ENCODE measurements at regions not wholly inside any gene's neighbourhood (a gene's known extent, or its start where the extent isn't known, plus 50 kb on each side); places are given as distances from the start of the nearest gene placed in this dataset.
"Not testable (repeated sequence)": the region's sequence is repeated elsewhere in the genome, so short reads cannot be mapped to it uniquely, and the experiment has no call there.

DNA sequence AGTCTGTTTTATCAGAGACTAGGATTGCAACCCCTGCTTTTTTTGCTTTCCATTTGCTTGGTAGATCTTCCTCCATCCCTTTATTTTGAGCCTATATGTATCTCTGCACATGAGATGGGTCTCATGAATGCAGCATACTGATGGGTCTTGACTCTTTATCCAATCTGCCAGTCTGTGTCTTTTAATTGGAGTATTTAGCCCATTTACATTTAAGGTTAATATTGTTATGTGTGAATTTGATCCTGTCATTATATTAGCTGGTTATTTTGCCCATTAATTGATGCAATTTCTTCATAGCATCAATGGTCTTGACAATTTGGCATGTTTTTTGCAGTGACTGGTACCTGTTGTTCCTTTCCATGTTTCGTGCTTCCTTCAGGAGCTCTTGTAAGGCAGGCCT is 161.7 kb downstream of the GDAP2 start:
- Mint-ChIP-seq H3K27me3 (peaks cover 15 to 49% (median 18%) of the 10 kb centered on the region in 5 donors), H3K36me3 (peaks cover 0 to 30% (median 27%) of the 10 kb centered on the region in 3 donors), H3K9me3 (peaks cover 15 to 56% (median 35%) of the 10 kb centered on the region in 9 donors)
- DNase-seq, ATAC-seq, H3K27ac Mint-ChIP-seq, H3K4me1 Mint-ChIP-seq, POLR2A ChIA-PET, H3K4me3 Mint-ChIP-seq: not testable (repeated sequence)

GRCh38 chr1:117770981-117771531 is 158.4 kb downstream of the GDAP2 start:
- peaks cover 0 to 30% (median 29%) of the 10 kb centered on the region in 3 donors for H3K36me3 Mint-ChIP-seq
- H3K27me3 Mint-ChIP-seq = peaks cover 18 to 57% (median 23%) of the 10 kb centered on the region in 5 donors
- H3K4me3 Mint-ChIP-seq = no peak overlapping the region
- POLR2A ChIA-PET = no interaction called here
- DNase-seq (no peak), ATAC-seq (no peak)
- H3K27ac Mint-ChIP-seq = no peak overlapping the region
- peaks cover 15 to 63% (median 40%) of the 10 kb centered on the region in 9 donors for H3K9me3 Mint-ChIP-seq
- H3K4me1 Mint-ChIP-seq = no peaks in the 10 kb centered on the region

GRCh38 chr1:117779364-117779763 is 150.1 kb downstream of the GDAP2 start:
- H3K27ac Mint-ChIP-seq = no peak overlapping the region
- peaks cover 0 to 2% (median 0%) of the 10 kb centered on the region in 9 donors for H3K9me3 Mint-ChIP-seq
- POLR2A ChIA-PET = no interaction called here
- peaks cover 0 to 2% (median 0%) of the 10 kb centered on the region in 3 donors for H3K36me3 Mint-ChIP-seq
- H3K4me1 Mint-ChIP-seq = no peaks in the 10 kb centered on the region
- no peak overlapping the region for H3K4me3 Mint-ChIP-seq
- DNase-seq = no peak
- ATAC-seq = no peak
- peaks cover 5 to 35% (median 12%) of the 10 kb centered on the region in 5 donors for H3K27me3 Mint-ChIP-seq

DNA sequence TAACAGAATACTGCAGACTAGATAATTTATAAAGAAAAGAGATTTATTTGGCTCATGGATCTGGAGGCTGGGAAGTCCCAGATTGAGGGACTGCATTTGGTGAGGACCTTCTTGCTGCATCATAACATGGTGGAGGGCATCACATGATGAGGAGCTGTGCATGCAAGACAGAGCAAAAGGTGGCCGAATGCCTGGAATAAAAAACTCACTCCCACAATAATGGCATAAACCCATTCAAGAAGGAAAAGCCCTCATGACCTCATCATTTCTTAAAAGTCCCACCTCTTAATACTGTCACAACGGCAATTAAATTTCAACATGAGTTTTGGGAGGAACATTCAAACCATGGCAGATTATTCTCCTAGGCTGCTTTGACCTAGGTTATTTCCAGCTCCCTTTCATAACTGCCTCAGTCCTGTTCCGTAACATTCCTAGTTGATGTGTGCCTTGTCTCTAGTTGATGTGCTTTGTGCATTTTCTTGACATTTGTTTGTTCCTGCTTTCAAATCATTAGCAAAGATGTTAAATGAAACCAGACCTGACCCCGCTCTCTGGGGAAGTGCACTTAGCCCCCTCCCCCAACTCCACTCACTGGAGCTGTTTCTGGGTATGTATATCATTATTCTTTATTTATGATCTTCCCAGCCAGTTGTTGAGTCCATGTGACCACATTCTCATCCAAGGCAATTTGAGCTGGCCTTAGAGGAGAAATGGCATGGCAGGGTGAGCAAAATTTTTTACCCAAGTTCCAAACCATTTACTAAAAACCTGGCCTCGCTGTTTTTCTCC is 148.5 kb downstream of the GDAP2 start:
- no peak for DNase-seq
- Mint-ChIP-seq H3K4me3 (no peak overlapping the region), H3K27me3 (peaks cover 3 to 35% (median 12%) of the 10 kb centered on the region in 5 donors), H3K9me3 (peaks cover 0 to 3% (median 0%) of the 10 kb centered on the region in 9 donors), H3K4me1 (peaks cover 0 to 6% (median 4%) of the 10 kb centered on the region in 4 donors), H3K36me3 (peaks cover 0 to 1% (median 0%) of the 10 kb centered on the region in 3 donors), H3K27ac (no peak overlapping the region)
- POLR2A ChIA-PET = no interaction called here
- no peak for ATAC-seq

GRCh38 chr1:117782056-117782455 is 147.4 kb downstream of the GDAP2 start:
- no peak overlapping the region for H3K27ac Mint-ChIP-seq
- H3K4me1 Mint-ChIP-seq = peaks cover 0 to 6% (median 4%) of the 10 kb centered on the region in 4 donors
- peaks cover 0 to 3% (median 0%) of the 10 kb centered on the region in 9 donors for H3K9me3 Mint-ChIP-seq
- peaks cover 3 to 35% (median 11%) of the 10 kb centered on the region in 5 donors for H3K27me3 Mint-ChIP-seq
- POLR2A ChIA-PET = no interaction called here
- no peak overlapping the region for H3K4me3 Mint-ChIP-seq
- H3K36me3 Mint-ChIP-seq = no peaks in the 10 kb centered on the region
- ATAC-seq = no peak
- DNase-seq = no peak

DNA sequence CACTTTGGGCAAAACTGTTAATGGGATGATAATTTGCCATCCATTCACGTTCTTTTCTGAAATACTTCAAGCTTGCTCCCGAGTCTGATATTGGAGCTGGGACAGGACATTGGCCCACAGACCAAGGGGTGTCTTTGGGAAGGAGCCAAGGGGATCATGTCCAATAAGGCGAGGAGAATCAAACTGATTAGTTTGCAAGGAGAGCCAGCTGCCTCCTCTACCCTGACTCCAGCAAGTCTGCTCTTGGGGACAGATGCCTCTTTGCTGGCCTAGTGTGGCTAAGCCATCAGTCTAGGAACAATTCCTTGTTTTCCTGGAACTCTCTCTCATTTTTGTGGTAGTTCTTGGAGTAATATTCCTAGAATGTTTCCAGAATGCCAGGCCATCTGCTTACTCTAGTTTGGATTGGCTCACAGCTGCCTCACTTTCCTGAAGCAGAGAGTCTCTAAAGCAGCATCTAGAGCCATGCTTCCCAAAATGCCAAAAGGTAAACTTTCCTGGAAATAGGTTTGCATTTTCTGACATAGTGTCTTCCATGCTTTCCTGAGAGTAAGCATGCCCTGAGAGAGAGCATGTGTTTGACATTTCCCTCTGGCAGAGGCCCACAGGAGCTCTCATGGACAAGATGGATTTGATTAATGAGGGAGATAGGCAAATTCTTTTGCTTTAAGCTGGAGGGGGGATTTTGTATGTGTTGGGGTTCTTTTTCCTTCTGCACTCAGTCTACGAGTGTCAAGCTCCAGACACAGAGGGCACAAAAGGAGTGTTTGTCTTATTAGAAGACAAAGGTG is 145.6 kb downstream of the GDAP2 start:
- no peak overlapping the region for H3K4me3 Mint-ChIP-seq
- POLR2A ChIA-PET = no interaction called here
- H3K27me3 Mint-ChIP-seq = peaks cover 3 to 35% (median 8%) of the 10 kb centered on the region in 5 donors
- DNase-seq = no peak
- peaks cover 0 to 3% (median 0%) of the 10 kb centered on the region in 9 donors for H3K9me3 Mint-ChIP-seq
- ATAC-seq = no peak
- H3K36me3 Mint-ChIP-seq = no peaks in the 10 kb centered on the region
- no peak overlapping the region for H3K27ac Mint-ChIP-seq
- peaks cover 0 to 6% (median 4%) of the 10 kb centered on the region in 4 donors for H3K4me1 Mint-ChIP-seq

GRCh38 chr1:117788014-117788413 is 141.4 kb downstream of the GDAP2 start:
- Mint-ChIP-seq H3K4me3 (no peak overlapping the region), H3K4me1 (peaks cover 0 to 6% (median 4%) of the 10 kb centered on the region in 4 donors), H3K36me3 (no peaks in the 10 kb centered on the region), H3K9me3 (peaks cover 0 to 3% (median 0%) of the 10 kb centered on the region in 9 donors), H3K27ac (no peak overlapping the region), H3K27me3 (peaks cover 4 to 20% (median 13%) of the 10 kb centered on the region in 5 donors)
- ATAC-seq = no peak
- POLR2A ChIA-PET = no interaction called here
- no peak for DNase-seq

DNA sequence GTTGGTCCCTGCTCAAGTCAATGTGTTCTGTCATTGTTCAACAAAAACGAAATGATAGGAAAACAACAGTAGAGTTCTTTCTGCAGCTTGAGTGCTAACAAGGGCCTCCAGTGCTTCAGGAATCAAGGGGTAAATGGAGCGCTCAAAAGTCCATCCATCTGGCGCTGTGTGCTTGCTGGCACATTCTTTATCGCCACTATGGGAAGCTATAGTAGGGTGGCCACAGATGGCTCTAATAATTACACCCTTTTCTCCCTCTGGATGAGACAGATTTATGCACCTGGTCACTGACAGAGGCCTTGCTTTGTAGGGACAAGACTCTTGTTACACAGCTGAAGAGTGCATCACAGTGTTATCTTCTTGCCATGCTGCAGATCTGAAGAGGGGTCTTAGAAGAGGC is 136.0 kb downstream of the GDAP2 start:
- H3K9me3 Mint-ChIP-seq = no peaks in the 10 kb centered on the region
- DNase-seq (no peak), ATAC-seq (no peak)
- H3K27me3 Mint-ChIP-seq = peaks cover 8 to 17% (median 12%) of the 10 kb centered on the region in 5 donors
- H3K4me1 Mint-ChIP-seq = no peaks in the 10 kb centered on the region
- H3K4me3 Mint-ChIP-seq = no peak overlapping the region
- no peak overlapping the region for H3K27ac Mint-ChIP-seq
- H3K36me3 Mint-ChIP-seq = no peaks in the 10 kb centered on the region
- POLR2A ChIA-PET = no interaction called here

- Mint-ChIP-seq H3K4me1 (no peaks in the 10 kb centered on the region), H3K36me3 (no peaks in the 10 kb centered on the region), H3K9me3 (no peaks in the 10 kb centered on the region), H3K27me3 (peaks cover 10 to 18% (median 13%) of the 10 kb centered on the region in 5 donors), H3K27ac (no peak overlapping the region), H3K4me3 (no peak overlapping the region)
- ATAC-seq (no peak), DNase-seq (no peak)
- POLR2A ChIA-PET = no interaction called here
Measured at GRCh38 chr1:117794073-117794472, 135.3 kb downstream of the GDAP2 start.

DNA sequence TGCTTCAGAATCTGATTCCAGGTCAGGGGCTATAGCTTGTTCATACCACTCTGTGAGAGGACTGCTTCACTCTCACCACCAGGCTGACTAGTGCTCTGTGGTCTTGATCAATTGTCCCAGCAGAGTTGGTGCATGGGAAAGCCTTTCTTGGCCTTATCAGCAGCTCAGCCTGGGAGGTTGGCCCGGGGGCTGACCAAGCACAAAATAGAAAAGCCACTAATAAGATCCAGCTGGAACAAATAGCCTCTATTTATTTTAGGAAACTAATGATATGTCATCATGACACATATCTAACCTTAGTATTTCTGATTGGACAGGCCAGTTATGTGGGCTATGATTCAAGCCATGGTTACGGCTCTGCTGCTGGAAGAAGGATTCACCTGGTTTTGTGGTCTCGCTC is 134.2 kb downstream of the GDAP2 start:
- POLR2A ChIA-PET = no interaction called here

GRCh38 chr1:117795792-117796191 is 133.6 kb downstream of the GDAP2 start:
- no peaks in the 10 kb centered on the region for H3K4me1 Mint-ChIP-seq
- POLR2A ChIA-PET = no interaction called here
- no peaks in the 10 kb centered on the region for H3K9me3 Mint-ChIP-seq
- no peak overlapping the region for H3K27ac Mint-ChIP-seq
- H3K4me3 Mint-ChIP-seq = no peak overlapping the region
- no peaks in the 10 kb centered on the region for H3K36me3 Mint-ChIP-seq
- ATAC-seq (no peak), DNase-seq (no peak)
- H3K27me3 Mint-ChIP-seq = peaks cover 14 to 28% (median 17%) of the 10 kb centered on the region in 5 donors

More for the DNA sequence above, 134.2 kb downstream of the GDAP2 start:
- ATAC-seq = no peak
- H3K36me3 Mint-ChIP-seq = no peaks in the 10 kb centered on the region
- no peak for DNase-seq
- H3K9me3 Mint-ChIP-seq = no peaks in the 10 kb centered on the region
- H3K4me1 Mint-ChIP-seq = no peaks in the 10 kb centered on the region
- H3K27ac Mint-ChIP-seq = no peak overlapping the region
- H3K27me3 Mint-ChIP-seq = peaks cover 13 to 24% (median 17%) of the 10 kb centered on the region in 5 donors
- no peak overlapping the region for H3K4me3 Mint-ChIP-seq

DNA sequence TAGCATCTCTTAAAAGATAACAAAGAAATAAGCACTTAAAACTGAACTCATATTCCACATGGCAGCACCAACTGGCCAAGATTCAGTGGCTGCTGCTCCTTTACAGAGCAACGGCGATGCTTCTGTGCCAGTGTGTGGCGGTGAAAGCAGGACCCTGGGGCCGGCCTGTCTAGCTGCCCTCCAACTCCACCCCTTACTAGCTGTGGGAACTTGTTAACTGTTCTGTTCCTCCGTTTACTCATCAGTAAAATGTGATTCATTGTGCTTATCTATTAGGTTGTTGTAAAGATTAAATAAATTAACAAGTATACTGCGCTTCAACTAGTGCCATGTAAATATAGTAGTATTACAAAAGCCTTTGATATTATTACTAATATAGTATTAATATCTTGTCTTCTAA is 133.2 kb downstream of the GDAP2 start:
- DNase-seq (no peak), ATAC-seq (no peak)
- POLR2A ChIA-PET = no interaction called here
- Mint-ChIP-seq H3K9me3 (no peaks in the 10 kb centered on the region), H3K4me3 (no peak overlapping the region), H3K36me3 (no peaks in the 10 kb centered on the region), H3K4me1 (no peaks in the 10 kb centered on the region), H3K27ac (no peak overlapping the region), H3K27me3 (peaks cover 14 to 28% (median 15%) of the 10 kb centered on the region in 5 donors)

- Mint-ChIP-seq H3K9me3 (no peaks in the 10 kb centered on the region), H3K4me1 (no peaks in the 10 kb centered on the region), H3K36me3 (no peaks in the 10 kb centered on the region), H3K27me3 (peaks cover 16 to 35% (median 19%) of the 10 kb centered on the region in 5 donors), H3K4me3 (no peak overlapping the region), H3K27ac (no peak overlapping the region)
- DNase-seq (no peak), ATAC-seq (no peak)
- POLR2A ChIA-PET = no interaction called here
Measured at GRCh38 chr1:117798550-117798949, 130.9 kb downstream of the GDAP2 start.

Data from naive thymus-derived CD8-positive, alpha-beta T cell (primary cell).